ENCODE measurements at regions not wholly inside any gene's neighbourhood (a gene's known extent, or its start where the extent isn't known, plus 50 kb on each side); places are given as distances from the start of the nearest gene placed in this dataset.

DNA sequence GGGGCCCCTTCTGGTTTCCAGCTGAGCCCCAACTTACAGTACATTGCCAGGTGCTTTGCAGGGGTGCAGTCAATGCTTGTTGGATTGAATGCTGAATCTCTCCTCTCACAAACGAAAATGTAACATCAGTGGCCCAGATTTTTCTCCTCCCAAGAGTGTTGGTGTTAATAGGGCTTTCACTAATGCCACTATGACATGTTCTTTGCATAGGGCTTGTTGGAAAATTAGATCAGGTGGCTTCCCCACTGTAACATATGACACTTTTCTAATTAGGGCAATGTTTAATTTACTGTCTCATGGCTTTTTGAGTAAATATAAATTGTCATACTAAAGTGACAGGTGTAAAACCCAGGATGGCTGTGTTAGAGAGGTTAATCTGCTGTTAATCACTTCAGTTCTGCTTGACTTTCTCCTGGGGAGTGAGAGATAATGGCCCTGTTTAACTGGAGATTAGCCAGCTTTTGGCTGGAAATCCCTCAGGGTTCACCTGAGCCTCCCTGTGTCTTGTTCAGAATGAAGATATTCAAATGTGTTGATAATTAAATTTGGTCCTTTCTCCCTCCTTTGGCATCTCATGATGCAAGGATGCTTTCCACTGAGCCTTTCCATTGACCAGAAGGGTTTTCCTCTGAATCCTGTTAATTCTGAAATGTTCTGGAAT, 502.3 kb downstream of the RBFOX1 start:
- H3K9me3 Mint-ChIP-seq: no peaks in the 10 kb centered on the region
- TF ChIP-seq, protein P1, sequence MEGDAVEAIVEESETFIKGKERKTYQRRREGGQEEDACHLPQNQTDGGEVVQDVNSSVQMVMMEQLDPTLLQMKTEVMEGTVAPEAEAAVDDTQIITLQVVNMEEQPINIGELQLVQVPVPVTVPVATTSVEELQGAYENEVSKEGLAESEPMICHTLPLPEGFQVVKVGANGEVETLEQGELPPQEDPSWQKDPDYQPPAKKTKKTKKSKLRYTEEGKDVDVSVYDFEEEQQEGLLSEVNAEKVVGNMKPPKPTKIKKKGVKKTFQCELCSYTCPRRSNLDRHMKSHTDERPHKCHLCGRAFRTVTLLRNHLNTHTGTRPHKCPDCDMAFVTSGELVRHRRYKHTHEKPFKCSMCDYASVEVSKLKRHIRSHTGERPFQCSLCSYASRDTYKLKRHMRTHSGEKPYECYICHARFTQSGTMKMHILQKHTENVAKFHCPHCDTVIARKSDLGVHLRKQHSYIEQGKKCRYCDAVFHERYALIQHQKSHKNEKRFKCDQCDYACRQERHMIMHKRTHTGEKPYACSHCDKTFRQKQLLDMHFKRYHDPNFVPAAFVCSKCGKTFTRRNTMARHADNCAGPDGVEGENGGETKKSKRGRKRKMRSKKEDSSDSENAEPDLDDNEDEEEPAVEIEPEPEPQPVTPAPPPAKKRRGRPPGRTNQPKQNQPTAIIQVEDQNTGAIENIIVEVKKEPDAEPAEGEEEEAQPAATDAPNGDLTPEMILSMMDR (conservative IDR thresholded peaks at IDR 0.05): no peak
- DNase-seq (ENCODE audit: extremely low spot score, unreplicated experiment): no peak

DNA sequence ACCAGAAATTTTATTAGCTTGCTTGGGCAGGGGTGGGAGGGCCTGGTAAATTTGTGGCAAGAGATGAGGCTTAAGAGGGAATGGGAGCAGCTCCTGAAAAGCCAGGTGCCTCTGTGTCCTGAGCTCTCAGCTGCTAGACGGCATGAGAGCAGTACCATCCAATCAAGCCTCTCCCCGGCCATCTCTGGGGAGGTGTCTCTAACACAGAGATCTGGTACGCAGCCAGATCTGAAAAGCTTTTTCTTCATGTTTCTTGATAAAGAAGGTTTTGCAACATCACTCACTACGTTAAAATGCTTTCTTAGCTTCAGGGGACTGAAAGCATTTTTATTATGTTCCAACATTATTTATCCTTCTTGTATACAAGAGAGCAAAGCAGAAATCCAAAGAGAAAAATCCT, 488.2 kb downstream of the RBFOX1 start:
- Mint-ChIP-seq H3K4me3 (no peak overlapping the region), H3K36me3 (no peaks in the 10 kb centered on the region)

More for the DNA sequence above, 502.3 kb downstream of the RBFOX1 start:
- Mint-ChIP-seq H3K4me3 (no peak overlapping the region), H3K27me3 (peaks cover 11% of the 10 kb centered on the region), H3K4me1 (ENCODE audit: unreplicated experiment) (no peaks in the 10 kb centered on the region), H3K27ac (no peak overlapping the region), H3K36me3 (no peaks in the 10 kb centered on the region)

DNA sequence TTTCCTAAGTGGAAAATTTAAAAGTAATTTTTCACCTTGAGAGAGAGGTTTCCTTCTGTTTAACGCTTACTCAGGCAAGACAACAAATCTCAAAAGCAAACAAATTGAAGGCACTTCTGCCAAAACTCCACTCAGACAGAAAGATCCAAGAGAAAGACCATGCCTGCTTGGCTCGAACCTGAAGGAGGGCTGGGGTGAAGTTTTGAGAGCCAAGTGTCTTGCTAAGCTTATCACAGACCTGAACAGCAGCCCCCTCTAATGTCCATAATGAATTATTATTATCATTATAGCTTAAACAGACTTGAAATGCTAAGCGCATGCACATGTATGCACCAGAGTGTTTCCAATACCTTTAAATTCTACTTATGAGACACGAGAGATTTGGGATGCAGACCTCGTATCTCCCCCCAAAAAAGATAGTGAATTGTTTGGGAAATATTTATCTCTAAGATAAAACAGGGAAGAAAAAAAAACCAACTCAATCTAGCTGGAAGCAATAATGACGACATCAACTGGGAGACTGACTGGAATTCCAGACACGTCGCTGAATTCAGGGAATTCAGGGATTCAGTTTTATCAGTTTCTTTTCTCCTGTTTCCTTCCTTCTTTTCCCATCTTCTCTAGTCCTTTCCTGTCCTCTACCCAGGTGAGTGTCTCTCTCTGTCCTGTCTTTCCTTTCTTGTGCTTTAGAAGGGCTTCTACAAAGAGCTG, 473.2 kb downstream of the RBFOX1 start:
- H3K4me1 Mint-ChIP-seq (ENCODE audit: unreplicated experiment): no peaks in the 10 kb centered on the region
- DNase-seq (ENCODE audit: extremely low spot score, unreplicated experiment): no peak
- no peak overlapping the region for H3K27ac Mint-ChIP-seq
- TF ChIP-seq, protein P1 (conservative IDR thresholded peaks at IDR 0.05): no peak
- H3K4me3 Mint-ChIP-seq: no peak overlapping the region
- H3K36me3 Mint-ChIP-seq: no peaks in the 10 kb centered on the region
- H3K27me3 Mint-ChIP-seq: peaks cover 13% of the 10 kb centered on the region
- H3K9me3 Mint-ChIP-seq: no peaks in the 10 kb centered on the region

More for the DNA sequence above, 488.2 kb downstream of the RBFOX1 start:
- no peak overlapping the region for H3K27ac Mint-ChIP-seq
- no peaks in the 10 kb centered on the region for H3K4me1 Mint-ChIP-seq (ENCODE audit: unreplicated experiment)
- no peaks in the 10 kb centered on the region for H3K9me3 Mint-ChIP-seq
- peaks cover 6% of the 10 kb centered on the region for H3K27me3 Mint-ChIP-seq
- TF ChIP-seq, protein P1 (conservative IDR thresholded peaks at IDR 0.05): no peak
- DNase-seq (ENCODE audit: extremely low spot score, unreplicated experiment): no peak

DNA sequence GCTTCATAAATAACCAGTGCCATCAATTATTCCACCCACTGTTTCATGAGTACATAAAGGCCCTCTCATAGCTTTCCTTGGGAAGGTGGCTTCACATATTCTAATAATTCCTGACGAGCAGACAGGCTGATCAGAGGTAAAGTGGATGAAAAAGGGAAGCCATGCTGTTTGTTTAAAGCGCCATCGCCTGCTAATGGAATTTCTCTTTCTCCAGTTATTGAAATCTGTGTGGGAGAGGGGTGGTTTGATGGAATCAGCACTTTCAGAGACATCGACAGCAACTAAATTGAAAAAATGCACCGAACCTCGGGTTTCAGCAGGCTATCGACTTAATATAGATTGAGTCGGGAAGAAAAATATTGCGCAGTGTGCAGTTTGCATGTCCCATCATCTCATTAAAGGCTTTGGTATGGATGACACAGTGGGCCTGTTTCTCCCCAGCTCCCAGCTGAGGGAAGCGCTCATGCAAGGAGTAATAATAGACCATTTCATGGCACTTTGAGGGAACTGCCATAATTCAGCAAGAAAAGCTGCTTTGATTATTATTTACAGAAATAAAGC, 472.1 kb downstream of the RBFOX1 start:
- H3K36me3 Mint-ChIP-seq: no peaks in the 10 kb centered on the region

DNA sequence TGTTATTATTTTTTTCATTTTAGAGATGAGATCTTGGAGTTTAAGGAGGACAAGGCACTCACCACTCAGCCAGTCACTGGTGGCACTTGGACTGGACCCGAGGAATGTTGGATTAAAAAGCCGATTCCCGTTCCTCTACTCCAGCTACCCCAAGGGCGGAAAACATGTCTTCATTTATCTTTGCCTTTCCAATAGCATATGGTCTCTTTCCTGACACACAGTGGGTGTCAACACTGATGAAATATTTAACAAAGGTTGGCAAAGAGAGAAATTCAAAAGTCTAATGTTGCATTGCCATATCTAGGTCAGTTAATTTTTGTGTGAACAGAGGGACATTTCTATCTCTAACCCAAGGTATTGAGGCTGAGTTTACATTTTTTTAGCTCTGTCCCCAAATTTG, 459.7 kb downstream of the RBFOX1 start:
- H3K4me3 Mint-ChIP-seq: no peak overlapping the region
- TF ChIP-seq, protein P1 (conservative IDR thresholded peaks at IDR 0.05): no peak
- H3K27me3 Mint-ChIP-seq: peaks cover 3% of the 10 kb centered on the region
- H3K27ac Mint-ChIP-seq: no peak overlapping the region
- H3K4me1 Mint-ChIP-seq (ENCODE audit: unreplicated experiment): no peaks in the 10 kb centered on the region
- H3K36me3 Mint-ChIP-seq: no peaks in the 10 kb centered on the region
- H3K9me3 Mint-ChIP-seq: no peaks in the 10 kb centered on the region
- DNase-seq (ENCODE audit: extremely low spot score, unreplicated experiment): no peak

More for the DNA sequence above, 472.1 kb downstream of the RBFOX1 start:
- TF ChIP-seq, protein P1 (conservative IDR thresholded peaks at IDR 0.05): no peak
- Mint-ChIP-seq H3K27me3 (peaks cover 18% of the 10 kb centered on the region), H3K9me3 (no peaks in the 10 kb centered on the region), H3K4me3 (no peak overlapping the region), H3K27ac (no peak overlapping the region), H3K4me1 (ENCODE audit: unreplicated experiment) (no peaks in the 10 kb centered on the region)
- no peak for DNase-seq (ENCODE audit: extremely low spot score, unreplicated experiment)
